ENCODE measurements at regions not wholly inside any gene's neighbourhood (a gene's known extent, or its start where the extent isn't known, plus 50 kb on each side); places are given as distances from the start of the nearest gene placed in this dataset.
"Not testable (repeated sequence)": the region's sequence is repeated elsewhere in the genome, so short reads cannot be mapped to it uniquely, and the experiment has no call there.

GRCh38 chr12:34223640-34224039 is 201.3 kb downstream of the ALG10 start:
- no peak for DNase-seq (ENCODE audit: low read depth)

- DNase-seq (ENCODE audit: low read depth), result not testable (repeated sequence)
Measured at GRCh38 chr12:34226044-34226443, 203.7 kb downstream of the ALG10 start.

GRCh38 chr12:34228046-34228445 is 205.8 kb downstream of the ALG10 start:
- DNase-seq (ENCODE audit: low read depth), result not testable (repeated sequence)

- DNase-seq (ENCODE audit: low read depth), result not testable (repeated sequence)
Measured at GRCh38 chr12:34229033-34229432, 206.7 kb downstream of the ALG10 start.

- no peak for DNase-seq (ENCODE audit: low read depth)
Measured at GRCh38 chr12:34233618-34234017, 211.3 kb downstream of the ALG10 start.

- DNase-seq (ENCODE audit: low read depth), result no peak
Measured at GRCh38 chr12:34236073-34236472, 213.8 kb downstream of the ALG10 start.

- no peak for DNase-seq (ENCODE audit: low read depth)
Measured at GRCh38 chr12:34244608-34245007, 222.3 kb downstream of the ALG10 start.

GRCh38 chr12:34249271-34249670 is 227.0 kb downstream of the ALG10 start:
- no peak for DNase-seq (ENCODE audit: low read depth)

GRCh38 chr12:34251879-34252278 is 229.6 kb downstream of the ALG10 start:
- not testable (repeated sequence) for DNase-seq (ENCODE audit: low read depth)

- no peak for DNase-seq (ENCODE audit: low read depth)
Measured at GRCh38 chr12:34253674-34254073, 231.4 kb downstream of the ALG10 start.

GRCh38 chr12:34257093-34257492 is 234.8 kb downstream of the ALG10 start:
- DNase-seq (ENCODE audit: low read depth), result no peak

- not testable (repeated sequence) for DNase-seq (ENCODE audit: low read depth)
Measured at GRCh38 chr12:34262140-34262539, 239.8 kb downstream of the ALG10 start.

GRCh38 chr12:34264110-34264509 is 241.8 kb downstream of the ALG10 start:
- DNase-seq (ENCODE audit: low read depth), result no peak

- DNase-seq (ENCODE audit: low read depth), result not testable (repeated sequence)
Measured at GRCh38 chr12:34273703-34274102, 251.4 kb downstream of the ALG10 start.

- no peak for DNase-seq (ENCODE audit: low read depth)
Measured at GRCh38 chr12:34275129-34275528, 252.8 kb downstream of the ALG10 start.

GRCh38 chr12:34286483-34286882 is 264.2 kb downstream of the ALG10 start:
- DNase-seq (ENCODE audit: low read depth), result no peak

- no peak for DNase-seq (ENCODE audit: low read depth)
Measured at GRCh38 chr12:34286934-34287333, 264.6 kb downstream of the ALG10 start.

- DNase-seq (ENCODE audit: low read depth), result no peak
Measured at GRCh38 chr12:34287437-34287836, 265.1 kb downstream of the ALG10 start.

GRCh38 chr12:34287986-34288962 is 266.0 kb downstream of the ALG10 start:
- DNase-seq (ENCODE audit: low read depth), result no peak

GRCh38 chr12:34288963-34289345 is 266.7 kb downstream of the ALG10 start:
- no peak for DNase-seq (ENCODE audit: low read depth)

- DNase-seq (ENCODE audit: low read depth), result no peak
Measured at GRCh38 chr12:34289431-34290380, 267.4 kb downstream of the ALG10 start.

- no peak for DNase-seq (ENCODE audit: low read depth)
Measured at GRCh38 chr12:34290381-34290995, 268.2 kb downstream of the ALG10 start.

Measured in activated T-cell treated with anti-CD3 and anti-CD28 coated beads for 24 hours (primary cell).